Renal cortex interstitium (tissue), 11 donors: ENCODE measurements at regions not wholly inside any gene's neighbourhood (a gene's known extent, or its start where the extent isn't known, plus 50 kb on each side); places are given as distances from the start of the nearest gene placed in this dataset.

Experiments
- DNase-seq, 11 donors: peaks; one replicate each; pipeline ENCODE4 v3.0.0-alpha.2; 2013; ENCODE audit warnings: low read depth in 9 of 11, low spot score in 4 of 11; ENCODE audit errors: extremely low read depth in 1 of 11

GRCh38 chr10:118195729-118196128 is 146.4 kb downstream of the FAM204A start:
- DNase-seq = no peak

- DNase-seq = no peak
These were observed 146.9 kb upstream of the RAB11FIP2 start for GRCh38 chr10:118193642-118194041.

- no peak for DNase-seq
These were observed 134.3 kb upstream of the RAB11FIP2 start for GRCh38 chr10:118181021-118181420.

- DNase-seq = no peak
These were observed 128.4 kb upstream of the RAB11FIP2 start for GRCh38 chr10:118175148-118175547.

DNA sequence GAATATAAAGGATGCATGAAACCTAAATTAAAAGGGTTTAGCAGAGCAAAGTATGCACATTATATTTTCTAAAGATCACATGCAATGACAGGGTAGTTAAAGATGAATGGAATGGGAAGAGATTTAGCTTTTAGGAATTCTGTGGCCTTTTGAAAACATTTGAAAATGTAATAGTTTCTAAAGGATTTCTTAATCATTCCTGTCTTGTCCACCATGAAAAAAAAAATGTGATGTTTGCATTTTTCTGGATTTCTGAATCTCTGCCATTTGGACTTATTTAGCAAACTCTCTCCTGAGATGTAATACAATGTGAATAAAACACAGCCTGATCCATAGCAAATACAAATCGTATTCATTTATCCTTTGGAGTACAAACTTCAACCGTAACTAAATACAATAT is 126.6 kb upstream of the RAB11FIP2 start:
- DNase-seq = no peak

- no peak for DNase-seq
These were observed 125.1 kb upstream of the RAB11FIP2 start for GRCh38 chr10:118171861-118172260.

- no peak for DNase-seq
These were observed 120.4 kb upstream of the RAB11FIP2 start for GRCh38 chr10:118167056-118167700.

DNA sequence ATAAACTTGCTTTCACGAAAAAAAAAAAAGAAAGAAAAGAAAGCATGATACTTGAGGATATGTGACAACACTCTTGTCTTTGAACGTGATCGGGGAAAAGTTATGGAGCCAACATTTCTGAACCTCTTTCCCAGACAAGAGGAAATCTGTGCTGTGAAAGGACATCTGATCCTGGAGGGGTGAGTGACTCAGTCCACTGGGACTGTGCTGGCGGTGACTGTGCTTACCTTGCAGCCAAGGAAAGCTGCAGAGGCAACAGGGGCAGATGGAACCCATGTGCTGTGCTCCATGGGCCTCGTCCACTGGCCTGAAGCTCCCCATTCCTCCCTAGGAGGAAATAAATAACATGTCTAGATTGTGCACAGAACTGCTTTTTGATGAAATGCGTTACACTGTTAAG is 116.5 kb upstream of the RAB11FIP2 start:
- DNase-seq = no peak

GRCh38 chr10:118161461-118162246 is 114.9 kb upstream of the RAB11FIP2 start:
- DNase-seq = no peak

DNA sequence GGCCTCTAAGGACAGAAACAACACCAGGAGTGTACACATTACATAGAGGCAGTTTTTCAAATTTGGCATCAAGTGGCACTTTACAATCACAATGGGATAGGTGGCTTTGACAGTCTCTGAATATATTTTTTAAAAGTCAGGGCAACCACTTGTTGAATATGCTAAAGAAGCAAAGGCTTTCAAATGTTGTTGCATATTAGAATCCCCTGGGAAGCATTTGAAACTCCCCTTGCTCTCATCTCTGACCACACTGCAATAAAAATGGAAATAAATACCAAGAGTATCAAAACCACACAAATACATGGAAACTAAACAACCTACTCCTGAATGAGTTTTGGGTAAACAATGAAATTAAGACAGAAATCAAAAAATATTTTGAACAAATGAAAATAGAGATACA is 106.5 kb upstream of the RAB11FIP2 start:
- no peak for DNase-seq

DNA sequence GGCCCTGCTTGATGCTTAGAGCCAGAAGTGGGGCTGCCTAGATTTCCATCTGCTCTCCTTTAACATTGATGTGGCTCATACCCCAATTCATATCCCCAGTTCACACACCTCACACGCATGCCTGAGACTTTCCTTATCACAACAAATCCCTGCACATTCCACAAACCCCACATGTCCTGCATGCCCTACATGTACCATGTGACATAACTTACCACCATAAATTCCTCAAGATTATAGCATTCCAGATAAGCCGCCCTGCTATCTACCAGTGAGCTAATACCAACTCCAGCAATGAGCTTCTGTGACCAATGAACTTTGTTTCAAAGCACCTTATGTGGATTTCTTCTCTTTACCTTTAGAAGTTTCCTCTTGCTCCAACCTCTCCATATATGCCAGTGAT is 104.7 kb upstream of the RAB11FIP2 start:
- no peak for DNase-seq

DNA sequence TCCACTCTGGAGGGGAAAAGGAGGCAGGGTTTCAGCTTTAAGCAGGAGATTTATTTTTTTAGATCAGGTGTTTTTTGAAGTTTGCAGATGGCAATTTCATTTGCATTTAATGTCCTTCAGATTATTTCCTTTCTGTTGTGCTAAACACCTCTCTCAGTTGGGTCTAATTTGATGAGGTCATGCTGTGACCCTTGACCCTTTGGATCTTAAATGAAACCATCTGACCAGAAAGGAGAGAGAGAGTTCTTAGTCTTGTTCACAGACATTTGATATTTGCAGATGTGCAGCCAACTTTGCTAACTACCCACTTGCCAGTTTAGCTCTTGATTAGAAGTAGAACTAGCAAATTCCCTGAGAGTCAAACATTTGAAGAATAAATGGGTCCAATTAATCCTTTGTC is 101.5 kb upstream of the RAB11FIP2 start:
- DNase-seq = no peak

DNA sequence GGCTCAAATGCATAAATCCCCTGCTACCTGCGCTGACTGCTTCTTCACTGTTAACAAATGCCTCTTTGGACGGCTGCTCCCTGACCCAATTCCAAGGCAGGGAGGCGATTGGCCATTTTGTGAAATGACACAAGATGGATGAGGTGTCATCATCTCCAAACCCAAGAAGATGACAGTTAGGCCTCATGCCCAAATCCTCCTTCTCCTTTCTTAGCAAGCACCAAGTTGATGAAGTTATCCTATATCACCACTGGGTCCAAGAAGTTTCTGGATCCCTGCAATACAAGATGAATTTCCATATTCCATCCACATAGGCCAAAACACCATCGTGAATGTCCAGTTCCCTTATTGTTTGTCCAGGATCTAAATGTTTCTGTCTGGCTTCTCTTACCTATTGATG is 98.5 kb upstream of the RAB11FIP2 start:
- no peak for DNase-seq

DNA sequence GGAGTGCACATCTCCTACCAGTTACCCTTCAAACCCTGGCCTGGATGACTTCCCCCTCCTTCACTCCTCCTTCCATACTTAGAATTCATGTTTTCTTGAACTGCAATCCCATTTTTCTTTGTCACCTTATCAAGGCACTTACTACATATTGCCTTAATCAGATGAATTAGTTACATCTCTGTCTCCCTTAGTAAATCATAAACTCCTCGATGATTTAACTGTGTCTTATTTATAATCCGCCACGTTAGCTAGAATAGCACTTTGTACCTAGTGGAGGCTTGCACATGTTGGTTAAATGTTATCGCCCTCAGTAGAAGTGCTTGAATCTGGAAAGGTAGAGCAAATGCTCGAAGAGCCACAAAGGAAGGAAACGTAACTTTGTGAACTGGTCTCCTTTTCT is 94.7 kb upstream of the RAB11FIP2 start:
- no peak for DNase-seq

- no peak for DNase-seq
These were observed 92.6 kb upstream of the RAB11FIP2 start for GRCh38 chr10:118139321-118139720.

GRCh38 chr10:118128675-118129074 is 81.9 kb upstream of the RAB11FIP2 start:
- DNase-seq = no peak

GRCh38 chr10:118118716-118119115 is 72.0 kb upstream of the RAB11FIP2 start:
- DNase-seq = no peak

DNA sequence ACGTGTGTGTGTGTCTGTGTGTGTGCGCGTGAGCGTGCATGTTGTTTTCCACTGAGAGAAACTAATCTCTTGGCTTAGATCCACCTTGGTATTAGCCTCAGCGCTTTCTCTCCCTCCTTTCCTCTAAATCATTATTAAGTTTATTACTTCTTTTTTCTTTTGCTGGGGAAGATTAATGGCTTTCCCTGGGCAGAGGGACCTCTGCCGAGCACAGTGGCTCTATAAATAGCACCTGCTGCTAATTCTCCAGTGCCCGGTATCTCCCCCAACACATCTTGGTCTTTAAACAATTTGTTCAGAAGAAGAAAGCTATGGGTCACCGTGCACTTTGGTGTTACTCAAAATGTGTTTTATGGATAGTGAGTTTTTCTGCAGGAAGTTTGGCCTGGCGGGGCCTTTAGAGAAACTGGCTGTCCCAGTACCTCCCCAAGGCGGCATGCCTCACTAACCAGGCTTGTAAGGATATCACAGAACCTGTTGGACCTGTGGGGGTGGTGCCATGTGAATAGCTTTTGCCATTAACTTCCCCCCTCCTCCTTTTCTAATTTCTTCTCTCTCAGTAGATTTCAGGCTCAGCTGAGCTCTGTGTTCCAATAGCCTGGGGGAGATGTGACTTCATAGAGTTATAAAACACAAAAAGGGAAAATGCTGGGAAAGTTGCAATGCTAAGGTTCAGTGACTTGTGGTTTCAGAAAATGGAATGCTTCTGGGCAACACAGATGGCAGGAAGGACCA is 70.1 kb upstream of the RAB11FIP2 start:
- peak; percentile 67 to 92 (median 77) for DNase-seq

DNA sequence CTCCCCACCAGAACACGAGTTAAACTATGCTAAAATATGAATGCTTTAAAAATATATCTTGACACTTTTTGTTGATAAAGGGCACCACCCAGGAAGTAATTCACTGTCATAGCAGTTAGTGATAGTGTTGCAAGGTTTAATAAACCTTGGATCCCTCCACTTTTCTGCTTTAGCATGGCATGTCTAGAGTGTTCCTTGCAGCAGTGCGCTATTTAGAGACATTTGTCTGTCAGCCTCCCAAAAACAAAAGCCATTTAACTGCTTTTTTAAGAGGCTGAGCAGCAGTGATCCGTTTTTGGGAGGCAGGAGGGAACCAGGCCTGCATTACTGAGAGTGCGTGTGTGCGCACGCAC is 69.6 kb upstream of the RAB11FIP2 start:
- no peak for DNase-seq

- no peak for DNase-seq
These were observed 69.0 kb upstream of the RAB11FIP2 start for GRCh38 chr10:118115701-118116100.
